OCI-LY1 (cell line): ENCODE measurements at regions not wholly inside any gene's neighbourhood (a gene's known extent, or its start where the extent isn't known, plus 50 kb on each side); places are given as distances from the start of the nearest gene placed in this dataset.

ENCODE experiments used
- H2AFZ ChIP-seq: fragments of 200-600 bp; sonication (generic), shearing (Covaris generic); 2 replicates; pipeline ENCODE4 v1.6.0; 2014; ENCODE audit warnings: antibody characterized with exemption, mild to moderate bottlenecking, low read length
- H3F3A ChIP-seq: fragments of 200-600 bp; sonication (generic), shearing (Covaris generic); 2 replicates; pipeline ENCODE4 v1.6.0; 2014; ENCODE audit warnings: mild to moderate bottlenecking, antibody characterized with exemption, low read length, moderate library complexity; ENCODE audit not compliant: insufficient read depth
- H3K27ac ChIP-seq: fragments of 200-600 bp; sonication (generic); 2 replicates; pipeline ENCODE4 v1.5.1; 2014; ENCODE audit warnings: low read length, mixed run types, mild to moderate bottlenecking, low read depth; ENCODE audit not compliant: poor library complexity, severe bottlenecking
- H3K27me3 ChIP-seq: fragments of 200-600 bp; sonication (generic); 2 replicates; pipeline ENCODE4 v1.6.0; 2014; ENCODE audit warnings: antibody characterized with exemption, mild to moderate bottlenecking, low read length, moderate library complexity; ENCODE audit not compliant: insufficient read depth
- H3K36me3 ChIP-seq: fragments of 200-600 bp; sonication (generic); 2 replicates; pipeline ENCODE4 v1.6.1; 2014; ENCODE audit warnings: mild to moderate bottlenecking, antibody characterized with exemption, low read length, moderate library complexity, mixed read lengths; ENCODE audit not compliant: insufficient read depth
- H3K4me1 ChIP-seq: fragments of 200-600 bp; sonication (generic); 2 replicates; pipeline ENCODE4 v1.5.1; 2014; ENCODE audit warnings: mild to moderate bottlenecking, low read length, moderate library complexity; ENCODE audit not compliant: insufficient read depth, severe bottlenecking
- H3K4me2 ChIP-seq: fragments of 200-600 bp; sonication (generic), shearing (Covaris generic); 2 replicates; pipeline ENCODE4 v1.6.1; 2014; ENCODE audit warnings: low read length
- H3K4me3 ChIP-seq: fragments of 200-600 bp; sonication (generic); 2 replicates; pipeline ENCODE4 v1.5.1; 2014; ENCODE audit warnings: low read length, low read depth, mild to moderate bottlenecking, mixed read lengths; ENCODE audit not compliant: poor library complexity, severe bottlenecking
- H3K79me2 ChIP-seq: fragments of 200-600 bp; shearing (Covaris generic); 2 replicates; pipeline ENCODE4 v1.6.1; 2016; ENCODE audit warnings: mixed run types, low read length, mixed read lengths; ENCODE audit not compliant: insufficient read depth
- H3K9ac ChIP-seq: fragments of 200-600 bp; sonication (generic), shearing (Covaris generic); 2 replicates; pipeline ENCODE4 v1.6.1; 2014; ENCODE audit warnings: mild to moderate bottlenecking, low read length, mixed read lengths
- H3K9me2 ChIP-seq: fragments of 200-600 bp; sonication (generic), shearing (Covaris generic); 2 replicates; pipeline ENCODE4 v1.6.1; 2014; ENCODE audit warnings: low read depth, mild to moderate bottlenecking, low read length, mixed read lengths
- H3K9me3 ChIP-seq: fragments of 200-600 bp; shearing (Covaris generic); 2 replicates; pipeline ENCODE4 v1.6.1; 2014; ENCODE audit warnings: low read length, mixed read lengths
- H4K20me1 ChIP-seq: fragments of 200-600 bp; sonication (generic), shearing (Covaris generic); 2 replicates; pipeline ENCODE4 v1.6.0; 2016; ENCODE audit warnings: mild to moderate bottlenecking, low read length; ENCODE audit not compliant: insufficient read depth
- EZH2 ChIP-seq: fragments of 200-600 bp; sonication (generic), shearing (Covaris generic); IDR thresholded peaks from 2 replicates; pipeline ENCODE4 v1.8.0; 2017; ENCODE audit warnings: borderline replicate concordance, mixed run types, mild to moderate bottlenecking, antibody characterized with exemption, low read length, moderate library complexity, mixed read lengths
- TF ChIP-seq, protein P1 (sequence below): fragments of 200-600 bp; sonication (generic), shearing (Covaris generic); IDR thresholded peaks from 2 replicates; pipeline ENCODE4 v1.5.1; 2017; ENCODE audit warnings: mild to moderate bottlenecking, antibody characterized with exemption, low read length, moderate library complexity, mixed read lengths

GRCh38 chr2:72010647-72011369, 136.9 kb downstream of the CYP26B1 start:
- no peak overlapping the region for H3K27ac ChIP-seq
- H3K4me1 ChIP-seq: no peaks in the 10 kb centered on the region
- no peaks in the 10 kb centered on the region for H3K9me3 ChIP-seq
- no peak overlapping the region for H3K4me3 ChIP-seq
- no peaks in the 10 kb centered on the region for H3K36me3 ChIP-seq
- no peaks in the 10 kb centered on the region for H3K9me2 ChIP-seq
- H2AFZ ChIP-seq: no peak overlapping the region
- H3F3A ChIP-seq: no peaks in the 10 kb centered on the region
- H3K79me2 ChIP-seq: no peaks in the 10 kb centered on the region
- TF ChIP-seq, protein P1, sequence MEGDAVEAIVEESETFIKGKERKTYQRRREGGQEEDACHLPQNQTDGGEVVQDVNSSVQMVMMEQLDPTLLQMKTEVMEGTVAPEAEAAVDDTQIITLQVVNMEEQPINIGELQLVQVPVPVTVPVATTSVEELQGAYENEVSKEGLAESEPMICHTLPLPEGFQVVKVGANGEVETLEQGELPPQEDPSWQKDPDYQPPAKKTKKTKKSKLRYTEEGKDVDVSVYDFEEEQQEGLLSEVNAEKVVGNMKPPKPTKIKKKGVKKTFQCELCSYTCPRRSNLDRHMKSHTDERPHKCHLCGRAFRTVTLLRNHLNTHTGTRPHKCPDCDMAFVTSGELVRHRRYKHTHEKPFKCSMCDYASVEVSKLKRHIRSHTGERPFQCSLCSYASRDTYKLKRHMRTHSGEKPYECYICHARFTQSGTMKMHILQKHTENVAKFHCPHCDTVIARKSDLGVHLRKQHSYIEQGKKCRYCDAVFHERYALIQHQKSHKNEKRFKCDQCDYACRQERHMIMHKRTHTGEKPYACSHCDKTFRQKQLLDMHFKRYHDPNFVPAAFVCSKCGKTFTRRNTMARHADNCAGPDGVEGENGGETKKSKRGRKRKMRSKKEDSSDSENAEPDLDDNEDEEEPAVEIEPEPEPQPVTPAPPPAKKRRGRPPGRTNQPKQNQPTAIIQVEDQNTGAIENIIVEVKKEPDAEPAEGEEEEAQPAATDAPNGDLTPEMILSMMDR: no peak
- TF ChIP-seq EZH2: no peak
- no peak overlapping the region for H3K9ac ChIP-seq
- H3K27me3 ChIP-seq: no peaks in the 10 kb centered on the region; the same call in 1 of the 2 replicates
- H3K4me2 ChIP-seq: no peak overlapping the region
- H4K20me1 ChIP-seq: no peaks in the 10 kb centered on the region

GRCh38 chr2:72008608-72009007, 139.1 kb downstream of the CYP26B1 start:
- Histone ChIP-seq H3K9me3 (no peaks in the 10 kb centered on the region), H3K36me3 (no peaks in the 10 kb centered on the region), H4K20me1 (no peaks in the 10 kb centered on the region), H3K9me2 (no peaks in the 10 kb centered on the region), H3K27me3 (no peaks in the 10 kb centered on the region; the same call in 1 of the 2 replicates), H3K79me2 (no peaks in the 10 kb centered on the region), H2AFZ (no peak overlapping the region), H3F3A (no peaks in the 10 kb centered on the region), H3K4me2 (no peak overlapping the region), H3K4me3 (no peak overlapping the region), H3K9ac (no peak overlapping the region), H3K27ac (no peak overlapping the region), H3K4me1 (no peaks in the 10 kb centered on the region)
- TF ChIP-seq EZH2: no peak
- TF ChIP-seq, protein P1: no peak

GRCh38 chr2:72007402-72007801, 140.3 kb downstream of the CYP26B1 start:
- H3K9me3 ChIP-seq: no peaks in the 10 kb centered on the region
- no peak overlapping the region for H3K27ac ChIP-seq
- no peaks in the 10 kb centered on the region for H3K4me1 ChIP-seq
- no peaks in the 10 kb centered on the region for H3K9me2 ChIP-seq
- H3K4me2 ChIP-seq: no peak overlapping the region
- H3K36me3 ChIP-seq: no peaks in the 10 kb centered on the region
- H2AFZ ChIP-seq: no peak overlapping the region
- H3K27me3 ChIP-seq: no peaks in the 10 kb centered on the region; the same call in 1 of the 2 replicates
- TF ChIP-seq, protein P1: no peak
- no peak for TF ChIP-seq EZH2
- no peaks in the 10 kb centered on the region for H3K79me2 ChIP-seq
- no peaks in the 10 kb centered on the region for H4K20me1 ChIP-seq
- H3K4me3 ChIP-seq: no peak overlapping the region
- H3K9ac ChIP-seq: no peak overlapping the region
- no peaks in the 10 kb centered on the region for H3F3A ChIP-seq
